ENCODE measurements at regions not wholly inside any gene's neighbourhood (a gene's known extent, or its start where the extent isn't known, plus 50 kb on each side); places are given as distances from the start of the nearest gene placed in this dataset.
"Not testable (repeated sequence)": the region's sequence is repeated elsewhere in the genome, so short reads cannot be mapped to it uniquely, and the experiment has no call there.

DNA sequence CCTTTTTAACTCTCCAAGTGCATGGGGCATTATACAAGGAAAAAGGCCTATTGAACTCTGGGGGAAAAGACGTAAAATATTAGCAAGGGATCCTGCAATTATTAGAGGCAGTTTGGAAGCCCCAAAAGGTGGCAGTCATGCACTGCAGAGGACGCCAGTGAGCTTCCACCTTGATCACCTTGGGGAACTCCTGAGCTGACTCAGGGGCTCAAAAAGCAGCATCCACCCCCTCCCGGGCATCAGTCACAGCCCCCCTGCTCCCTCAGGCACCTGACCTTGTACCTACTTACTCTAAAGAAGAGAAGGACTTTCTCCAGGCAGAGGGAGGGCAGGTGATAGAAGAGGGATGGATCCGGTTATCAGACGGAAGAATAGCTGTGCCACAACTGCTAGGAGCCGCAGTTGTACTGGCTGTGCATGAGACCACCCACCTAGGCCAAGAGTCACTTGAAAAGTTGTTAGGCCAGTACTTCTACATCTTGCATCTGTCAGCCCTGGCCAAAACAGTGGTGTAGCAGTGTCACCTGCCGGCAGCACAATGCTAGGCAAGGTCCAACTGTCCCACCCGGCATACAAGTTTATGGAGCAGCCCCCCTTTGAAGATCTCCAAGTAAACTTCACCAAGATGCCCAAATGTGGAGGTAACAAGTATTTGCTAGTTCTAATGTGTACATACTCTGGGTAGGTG lies 601.6 kb downstream of the UQCRFS1 start:
- DNase-seq: not testable (repeated sequence)

DNA sequence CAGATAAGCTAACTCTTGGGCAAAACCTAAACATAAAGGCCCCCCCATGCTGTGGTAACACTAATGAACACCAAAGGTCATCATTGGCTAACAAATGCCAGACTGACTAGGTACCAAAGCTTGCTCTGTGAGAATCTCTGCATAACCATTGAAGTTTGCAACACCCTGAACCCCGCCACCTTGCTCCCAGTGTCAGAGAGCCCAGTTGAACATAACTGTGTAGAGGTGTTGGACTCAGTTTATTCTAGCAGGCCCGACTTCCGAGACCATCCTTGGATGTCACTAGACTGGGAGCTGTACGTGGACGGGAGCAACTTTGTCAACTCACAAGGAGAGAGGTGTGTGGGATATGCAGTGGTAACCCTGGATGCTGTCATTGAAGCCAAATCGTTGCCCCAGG lies 602.2 kb downstream of the UQCRFS1 start:
- DNase-seq: no peak

DNA sequence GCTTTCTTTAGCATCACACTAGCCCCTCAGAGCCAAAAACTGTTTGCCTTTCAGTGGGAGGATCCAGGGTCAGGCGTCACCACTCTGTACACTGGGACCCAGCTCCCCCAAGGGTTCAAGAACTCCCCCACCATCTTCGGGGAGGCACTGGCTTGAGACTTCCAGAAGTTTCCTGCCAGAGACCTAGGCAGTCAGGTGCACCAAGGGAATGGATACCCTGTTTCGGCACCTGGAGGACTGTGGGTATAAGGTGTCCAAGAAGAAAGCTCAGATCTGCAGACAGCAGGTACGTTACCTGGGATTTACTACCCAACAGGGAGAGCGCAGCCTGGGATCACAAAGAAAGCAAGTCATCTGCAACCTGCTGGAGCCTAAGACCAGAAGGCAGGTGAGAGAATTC lies 603.0 kb downstream of the UQCRFS1 start:
- DNase-seq: no peak

DNA sequence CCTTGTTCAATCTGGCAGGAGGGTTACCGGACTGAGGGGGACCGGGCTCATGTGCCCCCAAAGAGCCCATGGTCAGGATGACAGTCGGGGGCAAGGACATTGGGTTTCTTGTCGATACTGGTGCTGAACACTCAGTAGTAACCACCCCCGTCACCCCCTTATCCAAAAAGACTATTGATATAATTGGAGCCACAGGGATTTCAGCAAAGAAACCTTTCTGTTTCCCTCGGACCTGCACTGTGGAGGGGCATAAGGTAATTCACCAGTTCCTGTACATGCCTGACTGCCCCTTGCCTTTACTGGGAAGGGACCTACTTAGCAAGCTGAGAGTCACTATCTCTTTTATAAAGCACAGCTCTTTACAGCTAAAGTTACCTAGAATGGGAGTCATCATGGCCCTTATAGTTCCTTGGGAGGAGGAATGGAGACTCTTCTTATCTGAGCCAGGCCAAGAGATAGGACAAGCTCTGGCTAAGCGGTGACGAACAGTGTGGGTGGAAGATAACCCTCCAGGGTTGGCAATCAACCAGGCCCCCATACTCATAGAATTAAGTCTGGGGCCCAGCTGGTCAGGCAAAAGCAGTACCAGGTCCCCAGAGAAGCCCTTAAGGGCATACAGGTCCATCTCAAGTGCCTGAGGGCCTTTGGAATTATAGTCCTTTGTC lies 603.7 kb downstream of the UQCRFS1 start:
- DNase-seq: no peak

DNA sequence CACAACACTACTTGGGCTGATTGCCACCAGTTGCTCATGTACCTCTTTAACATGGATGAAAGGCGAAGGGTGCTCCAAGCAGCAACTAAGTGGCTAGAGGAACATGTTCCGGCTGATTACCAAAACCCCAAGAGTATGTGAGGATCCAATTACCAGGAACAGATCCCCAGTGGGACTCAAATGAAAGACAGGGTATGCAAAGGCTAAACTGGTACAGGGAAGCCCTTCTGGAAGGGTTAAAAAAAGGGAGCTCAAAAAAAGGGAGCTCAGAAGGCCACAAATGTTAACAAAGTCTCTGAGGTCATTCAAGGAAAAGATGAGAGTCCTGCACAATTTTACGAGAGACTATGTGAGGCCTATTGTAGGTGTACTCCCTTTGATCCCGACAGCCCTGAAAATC lies 604.7 kb downstream of the UQCRFS1 start:
- DNase-seq: no peak

DNA sequence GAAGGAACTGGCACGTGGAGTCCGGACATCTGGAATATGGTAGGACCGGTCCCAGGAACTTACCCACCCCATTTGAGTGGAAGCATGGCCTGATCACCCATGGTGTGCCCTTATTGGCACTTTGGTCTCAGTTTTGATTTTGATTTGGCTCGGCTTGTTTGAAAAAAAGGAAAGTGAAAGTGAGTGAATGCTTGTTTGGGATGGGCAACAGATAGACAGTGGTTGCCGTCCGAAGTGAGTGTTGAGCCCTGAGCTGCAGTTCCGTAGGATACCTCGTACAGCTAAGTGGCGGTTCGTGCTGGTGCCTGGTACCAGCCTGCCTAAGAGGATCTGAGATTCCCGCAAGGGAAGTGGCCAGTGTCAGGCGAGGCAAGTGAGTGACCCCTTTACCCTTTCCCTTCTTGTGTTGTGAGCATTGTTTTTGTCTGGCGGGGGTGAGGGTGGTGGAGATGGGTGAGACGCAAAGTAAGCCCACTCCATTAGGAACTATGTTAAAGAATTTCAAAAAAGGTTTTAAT lies 605.8 kb downstream of the UQCRFS1 start:
- no peak for DNase-seq

DNA sequence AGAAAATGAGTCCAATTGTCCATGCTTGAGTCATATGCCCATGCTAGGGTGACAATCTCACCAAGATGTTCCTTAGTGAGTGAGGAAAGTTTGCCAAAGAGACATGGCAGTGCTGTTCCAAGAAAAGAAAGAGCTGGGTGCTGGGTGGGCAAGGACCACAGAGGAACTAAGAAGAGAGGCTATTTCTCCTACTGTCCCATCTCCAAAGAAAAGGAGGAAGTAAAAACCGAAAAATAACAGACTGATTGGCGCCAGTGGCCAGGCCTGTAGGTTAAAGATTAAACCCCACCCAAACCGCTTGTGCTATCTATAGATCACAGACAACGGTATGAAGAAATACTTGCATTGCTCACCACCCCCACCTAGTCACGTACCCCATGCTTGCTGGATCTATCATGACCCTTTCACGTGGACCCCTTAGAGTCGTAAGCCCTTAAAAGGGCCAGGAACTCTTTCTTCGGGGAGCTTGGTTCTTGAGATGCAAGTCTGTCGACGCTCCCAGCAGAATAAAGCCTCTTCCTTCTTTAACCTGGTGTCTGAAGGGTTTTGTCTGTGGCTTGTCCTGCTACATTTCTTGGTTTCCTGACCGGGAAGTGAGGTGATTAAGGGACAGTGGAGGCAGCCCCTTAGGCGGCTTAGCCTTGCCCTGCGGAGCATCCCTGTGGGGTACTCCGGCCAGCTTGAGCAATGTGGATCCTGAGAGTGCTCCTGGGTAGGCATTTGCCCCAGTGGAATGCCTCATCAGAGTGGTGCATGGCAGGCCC lies 606.5 kb downstream of the UQCRFS1 start:
- no peak for DNase-seq

DNA sequence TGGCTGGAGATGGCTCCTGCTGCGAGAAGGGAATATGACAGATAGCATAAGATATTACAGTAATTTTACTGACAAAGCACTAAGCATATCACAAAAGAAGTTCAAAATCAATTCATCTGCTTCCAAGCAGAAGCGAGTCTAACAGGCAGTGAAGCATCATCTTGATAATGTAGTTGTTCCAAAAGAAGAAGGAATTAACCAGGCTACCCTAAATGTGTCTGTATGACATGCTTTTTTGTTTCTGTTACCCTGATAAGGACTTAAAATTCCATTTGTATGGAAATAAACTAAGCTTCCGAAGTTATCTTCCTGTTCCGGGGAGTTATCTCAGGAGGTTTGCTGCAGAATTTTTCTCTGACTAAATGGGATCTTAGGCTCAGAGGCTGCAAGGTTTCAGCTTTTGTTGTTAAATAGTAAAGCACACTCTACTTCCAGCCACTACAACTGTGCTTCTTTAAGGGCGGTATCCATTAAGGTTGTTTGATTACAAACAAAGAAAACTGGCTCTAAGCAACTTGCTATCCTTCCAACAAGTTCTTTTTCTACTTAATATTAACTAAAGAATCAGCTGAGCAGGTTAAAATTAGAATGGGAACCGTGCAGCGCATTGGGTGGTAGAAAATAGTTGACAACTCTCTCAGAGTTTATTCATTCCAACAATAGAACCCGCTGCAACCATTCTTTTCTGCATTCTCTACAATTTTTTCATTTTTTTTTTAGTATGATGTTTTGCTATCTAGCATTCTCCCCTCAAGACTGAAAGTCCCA lies 607.3 kb downstream of the UQCRFS1 start:
- DNase-seq: no peak

DNA sequence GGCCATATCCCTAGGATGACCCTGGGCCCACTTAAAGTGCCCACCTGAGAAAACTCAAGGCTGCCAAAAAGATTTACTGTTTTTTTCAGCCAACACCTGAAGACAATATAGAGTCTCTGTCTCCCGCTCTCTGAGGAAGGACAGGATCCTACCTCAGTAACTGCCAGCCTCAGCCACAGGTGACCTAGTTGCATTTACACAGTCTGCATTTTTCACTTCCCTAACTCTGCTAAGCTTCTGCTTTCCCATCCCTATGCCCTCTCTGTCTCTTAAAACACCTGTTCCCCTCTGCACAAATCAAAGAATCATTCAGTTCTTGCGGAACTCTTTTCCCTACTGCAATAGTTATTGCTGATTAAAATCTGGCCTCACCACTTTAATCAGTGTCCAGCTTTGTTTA lies 609.5 kb downstream of the UQCRFS1 start:
- DNase-seq: no peak

DNA sequence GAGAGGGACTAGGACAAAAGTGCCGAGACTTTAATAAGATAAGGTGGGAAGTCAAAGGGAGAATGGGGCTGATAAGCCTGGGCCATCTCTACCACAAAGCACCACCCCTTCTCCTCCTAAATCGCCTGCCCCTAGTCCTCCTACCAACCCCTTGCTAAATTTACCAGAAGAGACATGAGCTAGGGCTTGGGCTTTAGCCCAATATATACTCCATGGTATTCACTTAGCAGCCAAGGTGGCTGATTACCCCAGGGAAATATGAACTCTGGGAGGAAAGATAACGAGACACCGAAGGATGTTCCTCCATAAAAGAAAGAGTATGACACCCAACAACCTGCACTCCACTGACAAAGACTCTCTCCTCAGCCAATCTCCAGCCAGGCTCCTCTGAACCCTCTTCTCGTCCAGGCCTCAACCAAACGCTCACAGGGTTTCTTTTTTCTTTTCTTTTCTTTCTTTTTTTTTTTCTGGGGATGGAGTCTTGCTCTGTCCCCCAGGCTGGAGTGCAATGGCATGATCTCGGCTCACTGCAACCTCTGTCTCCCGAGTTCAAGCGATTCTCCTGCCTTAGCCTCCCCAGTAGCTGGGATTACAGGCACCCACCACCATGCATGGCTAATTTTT lies 610.2 kb downstream of the UQCRFS1 start:
- DNase-seq: no peak

DNA sequence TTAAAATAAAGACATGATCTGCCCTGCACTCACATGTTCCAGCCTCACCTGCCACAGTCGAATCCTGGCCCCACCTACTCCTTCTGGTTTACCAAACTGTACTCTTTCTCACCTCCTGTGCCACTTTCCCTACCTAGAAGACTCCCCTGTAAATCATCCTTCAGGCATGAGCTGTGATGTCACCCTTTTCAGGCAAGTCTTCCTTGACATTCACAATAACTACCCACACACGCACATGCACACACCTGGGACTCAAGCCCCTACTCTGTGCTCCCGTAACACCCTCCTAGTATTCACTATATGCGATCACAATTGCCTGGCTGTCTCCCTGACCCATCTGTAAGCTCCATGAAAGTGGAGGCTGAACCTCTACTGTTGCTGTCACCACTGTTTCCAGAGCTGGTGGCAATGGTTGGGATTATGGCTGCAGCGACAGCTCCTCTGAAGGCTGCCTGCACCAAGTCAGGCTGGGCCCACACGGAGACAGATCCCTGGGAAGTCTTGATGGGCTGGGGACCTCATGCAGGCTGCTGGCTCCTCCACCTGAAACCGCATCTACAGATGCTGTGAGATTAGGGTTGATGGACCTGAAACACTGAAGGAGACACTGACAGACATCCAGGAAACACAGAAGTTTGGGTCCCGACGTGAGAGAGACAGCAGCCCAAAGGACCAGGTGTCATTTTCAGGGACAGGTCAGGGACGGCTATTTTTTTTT lies 611.1 kb downstream of the UQCRFS1 start:
- no peak for DNase-seq

DNA sequence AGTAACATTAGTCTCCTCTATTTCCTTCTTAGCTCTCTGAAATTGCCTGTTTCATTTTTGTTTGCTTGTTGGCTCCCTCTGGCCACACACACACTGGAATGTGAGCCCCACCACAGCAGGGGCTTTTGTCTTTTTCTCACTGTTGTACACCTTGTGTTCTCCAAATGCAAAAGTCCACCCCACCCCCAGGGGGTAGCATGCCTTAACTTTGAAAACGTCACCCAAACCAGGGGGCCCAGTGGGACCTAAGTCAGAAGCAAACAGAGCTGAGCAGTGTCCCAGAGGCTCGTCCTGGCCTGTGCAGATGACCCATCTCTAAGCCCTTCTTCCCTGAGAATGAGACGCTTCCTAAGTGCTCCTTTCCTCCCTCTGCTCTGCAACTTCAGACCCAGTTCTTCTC lies 614.1 kb downstream of the UQCRFS1 start:
- DNase-seq: no peak

DNA sequence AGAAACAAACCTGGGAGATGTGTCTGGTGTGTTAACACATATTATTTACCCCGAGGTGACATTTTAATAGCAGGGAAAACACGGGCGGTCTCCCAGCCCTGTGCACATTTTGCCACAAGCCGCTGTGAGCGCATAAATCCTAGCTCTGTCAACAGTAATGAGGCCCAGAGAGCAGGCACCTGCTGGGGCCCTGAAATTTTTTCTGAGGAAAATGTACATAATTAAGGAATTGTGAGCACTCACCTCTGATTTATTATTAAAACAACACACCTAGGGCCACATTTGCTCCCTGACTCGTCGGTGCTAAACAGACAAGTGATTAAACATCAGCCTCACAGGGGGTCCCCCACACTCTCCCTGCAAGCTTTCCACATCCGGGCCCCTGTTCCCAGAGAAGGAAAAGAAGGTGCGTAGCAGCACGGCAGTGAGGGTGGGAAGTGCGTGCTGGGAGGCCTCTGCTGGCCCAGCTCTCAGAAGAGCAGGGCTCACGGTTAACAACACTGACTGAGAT lies 616.3 kb downstream of the UQCRFS1 start:
- DNase-seq: no peak

DNA sequence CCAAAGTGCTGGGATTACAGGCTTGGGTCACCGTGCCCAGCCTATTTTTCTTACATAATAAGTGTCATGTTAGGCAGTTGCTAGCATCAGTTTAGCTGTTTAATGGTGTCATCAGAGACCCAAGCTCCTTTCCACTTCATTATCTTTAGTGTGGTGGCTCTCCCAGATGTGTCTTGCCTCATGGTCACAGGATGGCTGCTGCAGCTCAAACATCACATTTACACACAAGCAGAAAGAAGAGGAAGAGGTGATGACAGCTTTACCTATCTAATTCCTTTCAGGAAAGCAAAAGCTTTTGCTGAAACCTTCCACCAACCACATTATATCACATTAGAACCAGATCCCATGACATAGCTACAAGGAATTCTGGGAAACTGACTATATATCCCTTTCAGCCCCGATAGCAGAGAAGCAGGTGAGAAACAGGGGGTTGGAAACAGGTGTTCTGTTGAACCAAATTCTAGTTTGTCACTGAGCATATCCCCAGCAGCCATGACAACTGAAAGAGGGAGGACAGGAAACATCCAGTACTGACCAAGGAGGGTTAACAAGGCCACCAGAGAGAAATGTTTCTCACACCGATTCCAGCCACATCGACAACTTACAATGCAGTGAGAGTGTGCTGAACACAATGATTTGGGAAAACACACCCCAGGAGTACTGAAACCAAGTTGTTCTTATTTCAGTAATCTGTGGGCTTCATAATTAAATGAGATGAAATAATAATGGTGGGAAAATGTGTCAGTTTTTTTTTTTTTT lies 617.0 kb downstream of the UQCRFS1 start:
- no peak for DNase-seq

DNA sequence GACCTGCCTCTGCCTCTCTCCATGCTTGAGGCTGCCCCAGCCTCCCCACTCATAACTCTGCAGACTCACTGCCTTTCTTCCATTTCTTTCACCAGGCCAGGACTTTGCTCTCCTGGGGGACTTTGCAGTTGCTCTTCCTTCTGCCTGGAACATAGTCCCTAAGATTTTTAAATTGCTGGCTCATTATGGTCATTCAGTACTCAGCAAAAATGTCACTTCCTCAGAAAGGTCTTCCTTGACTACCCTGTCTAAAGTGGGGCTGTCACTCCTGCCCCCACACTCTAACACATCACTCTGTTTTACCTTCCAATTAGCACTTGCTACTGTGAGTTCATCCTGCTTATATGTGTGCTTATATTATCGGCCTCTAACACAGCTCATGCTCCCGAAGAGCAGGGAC lies 618.2 kb downstream of the UQCRFS1 start:
- DNase-seq: no peak

DNA sequence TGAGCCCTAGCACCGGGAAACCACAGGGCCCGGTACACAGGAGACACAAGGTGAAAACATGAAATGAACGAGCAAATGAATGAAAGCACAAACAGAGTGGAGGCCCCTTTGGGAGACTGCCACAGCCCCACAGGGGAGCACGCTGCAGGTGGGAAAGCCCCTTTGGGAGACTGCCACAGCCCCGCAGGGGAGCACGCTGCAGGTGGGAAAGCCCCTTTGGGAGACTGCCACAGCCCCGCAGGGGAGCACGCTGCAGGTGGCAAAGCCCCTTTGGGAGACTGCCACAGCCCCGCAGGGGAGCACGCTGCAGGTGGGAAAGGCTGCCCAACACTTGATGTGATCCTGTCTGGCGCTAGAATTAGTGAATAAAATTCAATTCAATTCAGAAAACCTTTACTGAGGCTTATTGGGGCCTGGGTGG lies 623.0 kb downstream of the UQCRFS1 start:
- DNase-seq: not testable (repeated sequence)

DNA sequence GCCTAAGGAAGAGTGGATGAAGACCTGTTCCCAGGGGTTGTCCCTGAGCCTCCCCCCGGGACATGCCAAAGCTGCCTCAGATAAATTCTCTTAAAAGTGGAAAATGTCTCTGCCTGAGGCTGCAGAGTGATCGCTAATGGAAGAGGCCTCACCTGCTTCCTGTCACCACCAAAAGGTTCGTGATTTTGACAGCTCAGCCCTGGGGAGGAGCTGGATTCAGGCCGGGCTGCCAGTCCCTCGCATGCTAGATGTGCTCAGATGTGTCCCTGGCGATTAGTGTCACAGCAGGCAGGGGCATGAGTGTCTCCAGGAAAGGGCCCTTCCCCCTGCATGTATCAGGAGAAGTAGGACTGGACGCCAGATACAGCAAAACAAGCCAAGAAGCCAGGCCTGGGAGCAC lies 626.5 kb downstream of the UQCRFS1 start:
- DNase-seq: no peak

DNA sequence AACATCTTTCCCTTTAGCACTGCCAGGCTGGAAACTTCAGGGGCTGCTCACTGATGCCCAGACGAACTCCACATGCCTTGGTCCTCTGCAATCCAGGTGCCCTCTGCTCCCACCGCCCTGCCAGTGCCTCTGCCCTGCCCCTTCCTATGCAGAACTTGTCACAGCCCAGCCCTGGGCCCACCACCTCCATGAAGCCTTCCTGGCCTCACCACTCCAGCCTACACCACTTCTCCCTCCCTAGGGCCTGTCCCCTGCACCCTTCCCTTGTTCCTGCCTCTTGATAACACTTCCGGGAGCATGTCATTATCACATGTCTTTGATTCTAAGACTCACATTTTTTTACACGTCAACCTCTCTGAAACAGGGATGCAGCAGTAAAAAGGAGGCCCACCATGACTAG lies 627.2 kb downstream of the UQCRFS1 start:
- no peak for DNase-seq

DNA sequence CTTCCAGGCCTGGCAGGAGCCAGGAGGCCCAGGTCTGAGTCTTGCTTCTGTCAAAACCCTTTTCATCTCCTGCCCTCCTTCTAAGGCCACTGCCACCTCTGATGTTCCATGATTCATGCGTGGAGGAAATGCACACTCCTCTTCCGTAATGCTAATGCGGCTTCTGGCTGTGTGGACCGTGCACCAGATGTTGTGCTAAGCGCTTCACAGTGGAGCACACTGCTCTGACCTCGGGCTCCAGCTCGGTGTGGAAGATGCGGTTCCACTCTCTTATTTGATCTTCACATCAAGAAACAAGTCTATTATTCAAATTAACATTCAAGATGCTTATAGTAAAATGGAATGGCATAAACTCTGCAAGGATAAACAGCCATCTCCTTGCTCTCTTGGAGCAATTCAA lies 629.2 kb downstream of the UQCRFS1 start:
- no peak for DNase-seq

DNA sequence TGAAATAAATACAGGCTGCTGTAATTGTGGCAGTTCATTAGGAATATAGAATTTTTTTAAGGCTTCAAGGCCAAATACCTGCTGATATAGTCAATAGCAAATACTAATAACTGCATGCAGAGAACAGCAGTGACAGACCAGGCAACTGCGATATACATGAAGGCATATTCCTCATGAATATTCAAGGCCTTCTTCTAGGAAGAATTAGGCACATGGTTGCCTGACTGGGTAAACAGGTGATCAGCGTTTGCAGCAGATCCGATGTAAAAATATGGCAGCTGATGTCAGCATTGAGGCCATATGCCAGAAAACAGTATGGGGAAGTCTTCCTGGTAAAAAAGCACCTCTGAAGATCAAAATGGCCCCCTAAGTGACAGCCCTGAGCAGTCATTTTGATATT lies 629.7 kb downstream of the UQCRFS1 start:
- DNase-seq: no peak

DNA sequence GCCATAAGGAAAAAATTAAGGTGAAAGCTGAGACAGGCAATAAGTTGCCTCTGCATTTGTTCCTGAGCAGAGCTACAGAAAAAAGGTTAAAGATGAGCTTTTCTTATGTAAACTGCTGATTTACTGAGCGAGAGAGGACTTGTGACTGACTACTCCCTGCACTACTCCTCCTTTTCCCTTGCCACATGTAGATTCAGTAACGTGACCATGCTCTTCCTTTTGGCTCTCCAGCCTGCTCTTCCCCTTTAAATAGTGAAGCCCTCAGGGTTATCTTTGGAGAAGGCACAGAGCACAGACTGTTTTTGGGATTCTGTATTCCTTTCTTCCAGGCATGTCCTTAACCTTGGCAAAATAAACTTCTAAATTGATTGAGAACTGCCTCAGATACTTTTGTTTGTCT lies 630.2 kb downstream of the UQCRFS1 start:
- DNase-seq: no peak

Data from cortex of kidney (tissue), 1 donor.